HEK293 (cell line): ENCODE measurements at regions not wholly inside any gene's neighbourhood (a gene's known extent, or its start where the extent isn't known, plus 50 kb on each side); places are given as distances from the start of the nearest gene placed in this dataset.

ENCODE experiments used
- CTCF ChIA-PET: fragments of 350-600 bp; formaldehyde crosslinking; extraction: SDS; loops from one replicate; lab custom pipeline; 2021; ENCODE audit warnings: antibody characterized with exemption; lab: Yijun Ruan, JAX
- POLR2A ChIA-PET: fragments of 300-600 bp; formaldehyde crosslinking; extraction: SDS; loops from one replicate; lab custom pipeline; 2020; ENCODE audit warnings: antibody characterized with exemption, inconsistent platforms; lab: Yijun Ruan, JAX
- H3K27ac ChIP-seq: fragments of 200-500 bp; sonication (Bioruptor generic); 2 replicates; pipeline ENCODE4 v1.5.1; 2014; ENCODE audit warnings: low read depth, low read length, control low read depth, inconsistent platforms; ENCODE audit errors: extremely low read depth
- H3K36me3 ChIP-seq, 2 experiments: fragments of 200-500 bp in 1 of 2; sonication (Bioruptor generic) in 1 of 2; 1 replicate in 1 of 2; 2 replicates in 1 of 2; pipeline ENCODE4 v1.5.1; 2014 to 2017; ENCODE audit warnings: inconsistent platforms in 2 of 2, low read length in 2 of 2; ENCODE audit not compliant: control insufficient read depth in 2 of 2, insufficient read depth in 1 of 2
- H3K4me1 ChIP-seq: fragments of 200-500 bp; sonication (Bioruptor generic); 2 replicates; pipeline ENCODE4 v1.5.1; 2014; ENCODE audit warnings: mild to moderate bottlenecking, low read length, inconsistent platforms; ENCODE audit not compliant: control insufficient read depth, insufficient read depth
- H3K4me3 ChIP-seq: 2 replicates; pipeline ENCODE4 v1.5.1; 2011; ENCODE audit warnings: low read depth, mild to moderate bottlenecking, control low read depth, low read length, moderate library complexity
- H3K9me3 ChIP-seq: fragments of 200-500 bp; sonication (Bioruptor generic); 2 replicates; pipeline ENCODE4 v1.5.1; 2014; ENCODE audit warnings: low read depth, low read length, inconsistent platforms; ENCODE audit not compliant: control insufficient read depth, insufficient read depth
- HOXA7 ChIP-seq: sonication (generic); formaldehyde crosslinking; IDR thresholded peaks from 2 replicates; pipeline ENCODE4 v1.8.1; 2022; ENCODE audit warnings: missing genetic modification reagents, borderline replicate concordance
- KLF1 ChIP-seq: fragments of 450-650 bp; formaldehyde crosslinking; IDR thresholded peaks from 2 replicates; pipeline ENCODE4 v1.5.1; 2016; ENCODE audit warnings: missing biosample characterization, missing genetic modification characterization
- KLF16 ChIP-seq: fragments of 450-650 bp; formaldehyde crosslinking; IDR thresholded peaks from 2 replicates; pipeline ENCODE4 v1.5.1; 2017; ENCODE audit warnings: missing biosample characterization, missing genetic modification characterization
- ZBTB8A ChIP-seq: fragments of 450-650 bp; formaldehyde crosslinking; IDR thresholded peaks from 2 replicates; pipeline ENCODE4 v1.5.1; 2016; ENCODE audit warnings: missing biosample characterization, missing genetic modification characterization
- ZNF311 ChIP-seq: fragments of 450-650 bp; formaldehyde crosslinking; IDR thresholded peaks from 2 replicates; pipeline ENCODE4 v1.5.1; 2017; ENCODE audit warnings: missing biosample characterization, missing genetic modification characterization, borderline replicate concordance
- ZNF394 ChIP-seq: fragments of 450-650 bp; formaldehyde crosslinking; IDR thresholded peaks from 2 replicates; pipeline ENCODE4 v1.5.1; 2016; ENCODE audit warnings: missing biosample characterization, missing genetic modification characterization, mild to moderate bottlenecking, moderate library complexity, borderline replicate concordance
- ZNF585B ChIP-seq: fragments of 450-650 bp; formaldehyde crosslinking; IDR thresholded peaks from 2 replicates; pipeline ENCODE4 v1.5.1; 2016; ENCODE audit warnings: missing biosample characterization, missing genetic modification characterization
- TF ChIP-seq, protein P1 (sequence below): fragments of 450-650 bp; formaldehyde crosslinking; IDR thresholded peaks from 2 replicates; pipeline ENCODE4 v1.5.1; 2017; ENCODE audit warnings: missing biosample characterization, mild to moderate bottlenecking, missing genetic modification characterization, moderate library complexity
- TF ChIP-seq, protein P2 (sequence below): fragments of 450-650 bp; formaldehyde crosslinking; IDR thresholded peaks from 2 replicates; pipeline ENCODE4 v1.5.1; 2016; ENCODE audit warnings: missing biosample characterization, missing genetic modification characterization
- TF ChIP-seq, protein P3 (sequence below): fragments of 450-650 bp; formaldehyde crosslinking; IDR thresholded peaks from 2 replicates; pipeline ENCODE4 v1.5.1; 2017; ENCODE audit warnings: missing biosample characterization, missing genetic modification characterization
- TF ChIP-seq, protein P4 (sequence below): fragments of 450-650 bp; formaldehyde crosslinking; conservative IDR thresholded peaks from 2 replicates; pipeline ENCODE4 v1.5.1; 2016; ENCODE audit warnings: low read depth, missing biosample characterization, missing genetic modification characterization
- TF ChIP-seq, protein P5 (sequence below): fragments of 450-650 bp; formaldehyde crosslinking; IDR thresholded peaks from 2 replicates; pipeline ENCODE4 v1.5.1; 2016; ENCODE audit warnings: missing biosample characterization, missing genetic modification characterization
- TF ChIP-seq, protein P6 (sequence below): fragments of 450-650 bp; formaldehyde crosslinking; IDR thresholded peaks from 2 replicates; pipeline ENCODE4 v1.5.1; 2016; ENCODE audit warnings: missing biosample characterization, missing genetic modification characterization, borderline replicate concordance

DNA sequence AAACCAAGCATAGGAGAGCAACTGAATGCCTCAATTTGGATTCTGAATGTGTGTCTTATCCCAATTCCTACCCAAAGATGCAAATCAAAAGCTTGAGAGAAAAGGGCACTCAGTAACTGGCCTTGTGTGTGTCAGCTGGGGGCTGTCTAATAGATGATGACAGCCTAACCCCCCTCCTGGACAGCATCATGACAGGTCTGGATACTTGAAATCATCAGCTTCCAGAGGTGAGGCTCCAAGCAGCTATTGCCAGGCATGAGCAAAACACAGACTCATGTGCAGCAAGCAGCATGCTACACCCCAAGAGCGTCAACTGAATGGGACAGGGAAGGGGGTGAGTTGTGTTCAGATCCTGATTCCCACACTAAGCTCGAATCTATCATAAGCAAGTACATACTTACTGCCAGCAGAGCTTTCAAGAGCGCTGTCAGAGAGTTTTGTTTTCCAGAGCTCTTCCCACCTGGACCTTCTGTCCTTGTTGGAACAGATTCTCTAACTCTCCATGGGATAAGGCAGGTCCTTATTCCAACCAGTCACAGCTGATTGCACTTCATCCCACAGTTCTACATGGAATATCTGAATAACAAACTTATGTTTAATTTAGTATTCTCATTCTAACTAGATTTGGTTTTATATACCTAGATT, 467.5 kb downstream of the DTWD2 start:
- Histone ChIP-seq H3K4me1 (no peaks in the 10 kb centered on the region), H3K4me3 (no peak overlapping the region), H3K9me3 (no peaks in the 10 kb centered on the region), H3K36me3 (no peaks in the 10 kb centered on the region), H3K27ac (no peak overlapping the region)
- POLR2A ChIA-PET, result no interaction called here
- TF ChIP-seq HOXA7 (no peak), KLF16 (no peak), ZNF585B (no peak), ZNF311 (tag by site-specific recombination) (no peak), ZNF394 (tag by site-specific recombination) (no peak), ZBTB8A (tag by site-specific recombination) (no peak)
- TF ChIP-seq, protein P1, sequence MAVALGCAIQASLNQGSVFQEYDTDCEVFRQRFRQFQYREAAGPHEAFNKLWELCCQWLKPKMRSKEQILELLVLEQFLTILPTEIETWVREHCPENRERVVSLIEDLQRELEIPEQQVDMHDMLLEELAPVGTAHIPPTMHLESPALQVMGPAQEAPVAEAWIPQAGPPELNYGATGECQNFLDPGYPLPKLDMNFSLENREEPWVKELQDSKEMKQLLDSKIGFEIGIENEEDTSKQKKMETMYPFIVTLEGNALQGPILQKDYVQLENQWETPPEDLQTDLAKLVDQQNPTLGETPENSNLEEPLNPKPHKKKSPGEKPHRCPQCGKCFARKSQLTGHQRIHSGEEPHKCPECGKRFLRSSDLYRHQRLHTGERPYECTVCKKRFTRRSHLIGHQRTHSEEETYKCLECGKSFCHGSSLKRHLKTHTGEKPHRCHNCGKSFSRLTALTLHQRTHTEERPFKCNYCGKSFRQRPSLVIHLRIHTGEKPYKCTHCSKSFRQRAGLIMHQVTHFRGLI (tag by site-specific recombination), result no peak
- TF ChIP-seq, protein P2, sequence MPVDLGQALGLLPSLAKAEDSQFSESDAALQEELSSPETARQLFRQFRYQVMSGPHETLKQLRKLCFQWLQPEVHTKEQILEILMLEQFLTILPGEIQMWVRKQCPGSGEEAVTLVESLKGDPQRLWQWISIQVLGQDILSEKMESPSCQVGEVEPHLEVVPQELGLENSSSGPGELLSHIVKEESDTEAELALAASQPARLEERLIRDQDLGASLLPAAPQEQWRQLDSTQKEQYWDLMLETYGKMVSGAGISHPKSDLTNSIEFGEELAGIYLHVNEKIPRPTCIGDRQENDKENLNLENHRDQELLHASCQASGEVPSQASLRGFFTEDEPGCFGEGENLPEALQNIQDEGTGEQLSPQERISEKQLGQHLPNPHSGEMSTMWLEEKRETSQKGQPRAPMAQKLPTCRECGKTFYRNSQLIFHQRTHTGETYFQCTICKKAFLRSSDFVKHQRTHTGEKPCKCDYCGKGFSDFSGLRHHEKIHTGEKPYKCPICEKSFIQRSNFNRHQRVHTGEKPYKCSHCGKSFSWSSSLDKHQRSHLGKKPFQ, result no peak
- TF ChIP-seq, protein P3, sequence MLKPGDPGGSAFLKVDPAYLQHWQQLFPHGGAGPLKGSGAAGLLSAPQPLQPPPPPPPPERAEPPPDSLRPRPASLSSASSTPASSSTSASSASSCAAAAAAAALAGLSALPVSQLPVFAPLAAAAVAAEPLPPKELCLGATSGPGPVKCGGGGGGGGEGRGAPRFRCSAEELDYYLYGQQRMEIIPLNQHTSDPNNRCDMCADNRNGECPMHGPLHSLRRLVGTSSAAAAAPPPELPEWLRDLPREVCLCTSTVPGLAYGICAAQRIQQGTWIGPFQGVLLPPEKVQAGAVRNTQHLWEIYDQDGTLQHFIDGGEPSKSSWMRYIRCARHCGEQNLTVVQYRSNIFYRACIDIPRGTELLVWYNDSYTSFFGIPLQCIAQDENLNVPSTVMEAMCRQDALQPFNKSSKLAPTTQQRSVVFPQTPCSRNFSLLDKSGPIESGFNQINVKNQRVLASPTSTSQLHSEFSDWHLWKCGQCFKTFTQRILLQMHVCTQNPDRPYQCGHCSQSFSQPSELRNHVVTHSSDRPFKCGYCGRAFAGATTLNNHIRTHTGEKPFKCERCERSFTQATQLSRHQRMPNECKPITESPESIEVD (tag by site-specific recombination), result no peak
- TF ChIP-seq, protein P4, sequence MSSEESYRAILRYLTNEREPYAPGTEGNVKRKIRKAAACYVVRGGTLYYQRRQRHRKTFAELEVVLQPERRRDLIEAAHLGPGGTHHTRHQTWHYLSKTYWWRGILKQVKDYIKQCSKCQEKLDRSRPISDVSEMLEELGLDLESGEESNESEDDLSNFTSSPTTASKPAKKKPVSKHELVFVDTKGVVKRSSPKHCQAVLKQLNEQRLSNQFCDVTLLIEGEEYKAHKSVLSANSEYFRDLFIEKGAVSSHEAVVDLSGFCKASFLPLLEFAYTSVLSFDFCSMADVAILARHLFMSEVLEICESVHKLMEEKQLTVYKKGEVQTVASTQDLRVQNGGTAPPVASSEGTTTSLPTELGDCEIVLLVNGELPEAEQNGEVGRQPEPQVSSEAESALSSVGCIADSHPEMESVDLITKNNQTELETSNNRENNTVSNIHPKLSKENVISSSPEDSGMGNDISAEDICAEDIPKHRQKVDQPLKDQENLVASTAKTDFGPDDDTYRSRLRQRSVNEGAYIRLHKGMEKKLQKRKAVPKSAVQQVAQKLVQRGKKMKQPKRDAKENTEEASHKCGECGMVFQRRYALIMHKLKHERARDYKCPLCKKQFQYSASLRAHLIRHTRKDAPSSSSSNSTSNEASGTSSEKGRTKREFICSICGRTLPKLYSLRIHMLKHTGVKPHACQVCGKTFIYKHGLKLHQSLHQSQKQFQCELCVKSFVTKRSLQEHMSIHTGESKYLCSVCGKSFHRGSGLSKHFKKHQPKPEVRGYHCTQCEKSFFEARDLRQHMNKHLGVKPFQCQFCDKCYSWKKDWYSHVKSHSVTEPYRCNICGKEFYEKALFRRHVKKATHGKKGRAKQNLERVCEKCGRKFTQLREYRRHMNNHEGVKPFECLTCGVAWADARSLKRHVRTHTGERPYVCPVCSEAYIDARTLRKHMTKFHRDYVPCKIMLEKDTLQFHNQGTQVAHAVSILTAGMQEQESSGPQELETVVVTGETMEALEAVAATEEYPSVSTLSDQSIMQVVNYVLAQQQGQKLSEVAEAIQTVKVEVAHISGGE, result no peak
- TF ChIP-seq, protein P5, sequence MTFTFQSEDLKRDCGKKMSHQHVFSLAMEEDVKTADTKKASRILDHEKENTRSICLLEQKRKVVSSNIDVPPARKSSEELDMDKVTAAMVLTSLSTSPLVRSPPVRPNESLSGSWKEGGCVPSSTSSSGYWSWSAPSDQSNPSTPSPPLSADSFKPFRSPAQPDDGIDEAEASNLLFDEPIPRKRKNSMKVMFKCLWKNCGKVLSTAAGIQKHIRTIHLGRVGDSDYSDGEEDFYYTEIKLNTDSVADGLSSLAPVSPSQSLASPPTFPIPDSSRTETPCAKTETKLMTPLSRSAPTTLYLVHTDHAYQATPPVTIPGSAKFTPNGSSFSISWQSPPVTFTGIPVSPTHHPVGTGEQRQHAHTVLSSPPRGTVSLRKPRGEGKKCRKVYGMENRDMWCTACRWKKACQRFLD (tag by site-specific recombination), result no peak
- CTCF ChIA-PET, result no interaction called here

DNA sequence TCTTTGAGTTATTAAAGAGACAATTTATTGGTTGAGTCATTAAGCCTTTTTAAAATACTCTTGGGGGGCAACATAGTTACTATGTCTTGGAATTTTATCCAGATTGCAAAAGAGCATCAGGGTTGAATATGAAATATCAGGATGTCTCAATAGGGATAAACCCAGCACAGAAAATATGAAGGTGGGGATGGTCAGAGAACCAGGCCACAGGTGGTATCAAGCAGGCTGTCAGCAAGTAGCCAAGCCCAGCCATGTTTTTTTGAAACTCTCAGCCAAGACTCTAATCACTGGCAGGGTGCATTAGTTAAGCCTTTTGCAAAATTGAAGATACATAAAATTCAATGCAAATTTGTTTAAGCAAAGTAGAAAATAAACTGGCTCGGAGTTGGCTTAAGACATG, 468.9 kb downstream of the DTWD2 start:
- TF ChIP-seq KLF1 (tag by site-specific recombination), result no peak
- TF ChIP-seq, protein P6, sequence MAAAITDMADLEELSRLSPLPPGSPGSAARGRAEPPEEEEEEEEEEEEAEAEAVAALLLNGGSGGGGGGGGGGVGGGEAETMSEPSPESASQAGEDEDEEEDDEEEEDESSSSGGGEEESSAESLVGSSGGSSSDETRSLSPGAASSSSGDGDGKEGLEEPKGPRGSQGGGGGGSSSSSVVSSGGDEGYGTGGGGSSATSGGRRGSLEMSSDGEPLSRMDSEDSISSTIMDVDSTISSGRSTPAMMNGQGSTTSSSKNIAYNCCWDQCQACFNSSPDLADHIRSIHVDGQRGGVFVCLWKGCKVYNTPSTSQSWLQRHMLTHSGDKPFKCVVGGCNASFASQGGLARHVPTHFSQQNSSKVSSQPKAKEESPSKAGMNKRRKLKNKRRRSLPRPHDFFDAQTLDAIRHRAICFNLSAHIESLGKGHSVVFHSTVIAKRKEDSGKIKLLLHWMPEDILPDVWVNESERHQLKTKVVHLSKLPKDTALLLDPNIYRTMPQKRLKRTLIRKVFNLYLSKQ, result no peak
- H3K9me3 ChIP-seq, result no peaks in the 10 kb centered on the region
- CTCF ChIA-PET, result no interaction called here

More for the DNA sequence above, 468.9 kb downstream of the DTWD2 start:
- no peak overlapping the region for H3K4me3 ChIP-seq
- H3K36me3 ChIP-seq, result no peaks in the 10 kb centered on the region
- H3K27ac ChIP-seq, result no peak overlapping the region
- no peaks in the 10 kb centered on the region for H3K4me1 ChIP-seq
- POLR2A ChIA-PET, result no interaction called here
